RWPE2 (cell line): ENCODE measurements at regions not wholly inside any gene's neighbourhood (a gene's known extent, or its start where the extent isn't known, plus 50 kb on each side); places are given as distances from the start of the nearest gene placed in this dataset.

Experiments
- ATAC-seq: fragments of 200-7000 bp; cut with Tn5 transposase; 3 replicates; pipeline ENCODE4 v1.9.1; 2021; ENCODE audit warnings: low read depth
- DNase-seq: peaks from one replicate; pipeline ENCODE4 v3.0.0-alpha.2; 2020; ENCODE audit warnings: low spot score
- H3K27ac ChIP-seq: fragments of 450-650 bp; 2 replicates; pipeline ENCODE4 v1.5.1; 2017; ENCODE audit warnings: mild to moderate bottlenecking; ENCODE audit not compliant: poor library complexity, severe bottlenecking
- H3K27me3 ChIP-seq: fragments of 250-450 bp; sonication (Bioruptor Pico); 2 replicates; pipeline ENCODE4 v1.5.1; 2021; ENCODE audit warnings: mild to moderate bottlenecking, moderate library complexity; ENCODE audit not compliant: insufficient read depth, poor library complexity, severe bottlenecking
- H3K36me3 ChIP-seq: fragments of 250-450 bp; sonication (Bioruptor Pico); 2 replicates; pipeline ENCODE4 v1.5.1; 2020; ENCODE audit warnings: low read depth, mild to moderate bottlenecking, moderate library complexity
- H3K4me1 ChIP-seq: fragments of 250-450 bp; sonication (Bioruptor Pico); 2 replicates; pipeline ENCODE4 v1.5.1; 2021; ENCODE audit warnings: mild to moderate bottlenecking, moderate library complexity; ENCODE audit not compliant: insufficient read depth, poor library complexity, severe bottlenecking
- H3K4me3 ChIP-seq: fragments of 250-450 bp; sonication (Bioruptor Pico); 2 replicates; pipeline ENCODE4 v1.5.1; 2021; ENCODE audit warnings: mild to moderate bottlenecking, moderate library complexity; ENCODE audit not compliant: severe bottlenecking
- H3K9me3 ChIP-seq: fragments of 250-450 bp; sonication (Bioruptor Pico); 2 replicates; pipeline ENCODE4 v1.5.1; 2021; ENCODE audit warnings: mild to moderate bottlenecking, moderate library complexity; ENCODE audit not compliant: severe bottlenecking
- TF ChIP-seq, protein P1 (sequence below): fragments of 450-650 bp; IDR thresholded peaks from one replicate; pipeline ENCODE4 v1.5.1; 2017; ENCODE audit warnings: mild to moderate bottlenecking, moderate library complexity; ENCODE audit not compliant: poor library complexity, severe bottlenecking

- Histone ChIP-seq H3K4me1 (peaks cover 22% of the 10 kb centered on the region), H3K27ac (no peak overlapping the region), H3K27me3 (no peaks in the 10 kb centered on the region), H3K36me3 (no peaks in the 10 kb centered on the region), H3K4me3 (no peak overlapping the region), H3K9me3 (no peaks in the 10 kb centered on the region)
- TF ChIP-seq, protein P1, sequence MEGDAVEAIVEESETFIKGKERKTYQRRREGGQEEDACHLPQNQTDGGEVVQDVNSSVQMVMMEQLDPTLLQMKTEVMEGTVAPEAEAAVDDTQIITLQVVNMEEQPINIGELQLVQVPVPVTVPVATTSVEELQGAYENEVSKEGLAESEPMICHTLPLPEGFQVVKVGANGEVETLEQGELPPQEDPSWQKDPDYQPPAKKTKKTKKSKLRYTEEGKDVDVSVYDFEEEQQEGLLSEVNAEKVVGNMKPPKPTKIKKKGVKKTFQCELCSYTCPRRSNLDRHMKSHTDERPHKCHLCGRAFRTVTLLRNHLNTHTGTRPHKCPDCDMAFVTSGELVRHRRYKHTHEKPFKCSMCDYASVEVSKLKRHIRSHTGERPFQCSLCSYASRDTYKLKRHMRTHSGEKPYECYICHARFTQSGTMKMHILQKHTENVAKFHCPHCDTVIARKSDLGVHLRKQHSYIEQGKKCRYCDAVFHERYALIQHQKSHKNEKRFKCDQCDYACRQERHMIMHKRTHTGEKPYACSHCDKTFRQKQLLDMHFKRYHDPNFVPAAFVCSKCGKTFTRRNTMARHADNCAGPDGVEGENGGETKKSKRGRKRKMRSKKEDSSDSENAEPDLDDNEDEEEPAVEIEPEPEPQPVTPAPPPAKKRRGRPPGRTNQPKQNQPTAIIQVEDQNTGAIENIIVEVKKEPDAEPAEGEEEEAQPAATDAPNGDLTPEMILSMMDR = no peak
- ATAC-seq (no peak), DNase-seq (no peak)
These were observed 364.1 kb upstream of the THBS1 start for GRCh38 chr15:39216816-39217215.

DNA sequence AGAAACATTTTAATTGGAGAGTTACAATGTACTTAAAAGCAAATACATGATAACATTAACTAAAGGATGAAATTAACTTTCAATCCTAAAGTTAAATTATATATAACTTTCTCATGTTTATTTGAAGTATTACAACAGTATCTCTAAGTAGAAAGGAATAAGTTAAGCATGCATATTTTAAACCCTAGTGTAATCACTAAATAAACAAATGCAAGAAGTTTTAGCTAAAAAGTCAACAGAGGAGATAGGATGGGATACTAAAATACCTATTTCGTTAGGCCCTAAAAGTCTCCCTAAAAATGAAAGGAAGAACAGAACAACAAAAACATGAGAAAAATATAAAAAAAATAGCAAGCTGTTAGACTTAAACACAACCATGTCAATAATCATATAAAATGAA, 361.3 kb upstream of the THBS1 start:
- Histone ChIP-seq H3K36me3 (no peaks in the 10 kb centered on the region), H3K4me1 (peaks cover 4% of the 10 kb centered on the region), H3K27me3 (no peaks in the 10 kb centered on the region), H3K27ac (no peak overlapping the region), H3K4me3 (no peak overlapping the region), H3K9me3 (no peaks in the 10 kb centered on the region)
- no peak for ATAC-seq
- no peak for DNase-seq
- TF ChIP-seq, protein P1 = no peak

GRCh38 chr15:39226169-39226937, 354.5 kb upstream of the THBS1 start:
- TF ChIP-seq, protein P1 = no peak
- ATAC-seq = no peak
- no peaks in the 10 kb centered on the region for H3K27me3 ChIP-seq
- H3K9me3 ChIP-seq = no peaks in the 10 kb centered on the region
- peaks cover 9% of the 10 kb centered on the region for H3K4me1 ChIP-seq
- peak overlapping the region; percentile 2 for H3K27ac ChIP-seq
- H3K36me3 ChIP-seq = no peaks in the 10 kb centered on the region
- no peak for DNase-seq
- H3K4me3 ChIP-seq = no peak overlapping the region

GRCh38 chr15:39227001-39227400, 353.9 kb upstream of the THBS1 start:
- Histone ChIP-seq H3K27me3 (no peaks in the 10 kb centered on the region), H3K27ac (peak overlapping the region; percentile 2), H3K4me1 (peaks cover 15% of the 10 kb centered on the region), H3K4me3 (no peak overlapping the region), H3K36me3 (no peaks in the 10 kb centered on the region), H3K9me3 (no peaks in the 10 kb centered on the region)
- ATAC-seq = no peak
- TF ChIP-seq, protein P1 = no peak
- no peak for DNase-seq

DNA sequence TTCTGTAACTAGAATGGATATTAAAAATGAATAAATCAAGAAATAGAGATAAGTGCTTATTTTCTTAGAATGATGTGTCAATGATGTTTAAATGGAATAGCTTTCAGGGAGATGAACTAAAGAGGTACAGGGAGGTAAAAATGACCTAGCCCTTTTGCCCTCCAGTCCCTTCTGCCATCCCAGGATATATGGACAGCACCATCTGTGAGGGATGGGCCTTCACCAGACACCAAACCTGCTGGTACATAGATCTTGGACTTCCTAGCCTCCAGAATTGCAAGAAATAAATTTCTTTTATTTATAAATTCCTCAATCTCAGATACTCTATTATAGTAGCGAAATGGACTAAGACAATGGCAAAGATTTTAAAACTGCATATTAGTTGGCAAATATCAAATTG, 352.0 kb upstream of the THBS1 start:
- Histone ChIP-seq H3K9me3 (peaks cover 4% of the 10 kb centered on the region), H3K27me3 (no peaks in the 10 kb centered on the region), H3K4me3 (no peak overlapping the region), H3K27ac (no peak overlapping the region), H3K4me1 (peaks cover 26% of the 10 kb centered on the region), H3K36me3 (no peaks in the 10 kb centered on the region)
- DNase-seq = no peak
- no peak for ATAC-seq
- TF ChIP-seq, protein P1 = no peak
